ENCODE measurements at regions not wholly inside any gene's neighbourhood (a gene's known extent, or its start where the extent isn't known, plus 50 kb on each side); places are given as distances from the start of the nearest gene placed in this dataset.

DNA sequence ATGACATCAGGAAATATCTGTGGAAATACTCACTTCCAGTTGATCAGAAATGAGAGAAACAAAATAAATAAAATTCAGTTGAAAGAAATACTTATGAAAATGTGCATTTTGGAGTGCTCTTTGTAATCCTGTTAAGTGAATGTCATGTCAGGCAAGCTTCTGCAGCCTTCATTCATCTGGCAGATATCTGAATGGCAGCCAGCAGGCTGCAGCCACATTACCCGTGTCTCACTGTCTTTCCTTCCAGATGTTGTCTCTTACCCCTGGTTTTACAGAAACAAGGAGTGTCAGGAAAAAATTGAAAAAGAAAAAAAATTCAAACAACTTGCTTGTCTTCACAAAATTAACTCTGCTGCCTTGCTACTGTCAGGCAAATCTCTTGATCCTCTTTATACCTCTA is 445.0 kb upstream of the RIOK2 start:
- Histone ChIP-seq H3K27me3 (ENCODE audit: insufficient read depth, low read length) (no peaks in the 10 kb centered on the region), H4K20me1 (ENCODE audit: insufficient read depth, low read length) (no peaks in the 10 kb centered on the region), H3K4me3 (ENCODE audit: insufficient read depth, low read depth, low read length) (no peak overlapping the region), H3K9me3 (ENCODE audit: insufficient read depth, low read depth, low read length) (no peaks in the 10 kb centered on the region), H3K4me2 (ENCODE audit: low read length) (no peak overlapping the region), H3K4me1 (ENCODE audit: insufficient read depth, low read length) (peaks cover 6% of the 10 kb centered on the region), H2AFZ (ENCODE audit: low read depth, low read length) (no peak overlapping the region), H3K27ac (ENCODE audit: low read depth, low read length) (no peak overlapping the region), H3K9ac (ENCODE audit: low read length) (no peak overlapping the region), H3K36me3 (ENCODE audit: insufficient read depth, low read length) (no peaks in the 10 kb centered on the region), H3K79me2 (ENCODE audit: insufficient read depth, low read length) (no peaks in the 10 kb centered on the region)
- FAIRE-seq (no peak), DNase-seq (ENCODE audit: low read depth) (peak; percentile 1)
- Mint-ChIP-seq H3K9me3 (ENCODE audit: unreplicated experiment) (no peaks in the 10 kb centered on the region), H3K36me3 (ENCODE audit: low read depth, unreplicated experiment) (no peaks in the 10 kb centered on the region), H3K4me1 (ENCODE audit: low read depth, unreplicated experiment) (peaks cover 10% of the 10 kb centered on the region), H3K4me3 (ENCODE audit: unreplicated experiment) (no peak overlapping the region), H3K27me3 (ENCODE audit: low read depth, unreplicated experiment) (no peaks in the 10 kb centered on the region), H3K27ac (ENCODE audit: unreplicated experiment) (no peak overlapping the region)
- TF ChIP-seq, protein P1, sequence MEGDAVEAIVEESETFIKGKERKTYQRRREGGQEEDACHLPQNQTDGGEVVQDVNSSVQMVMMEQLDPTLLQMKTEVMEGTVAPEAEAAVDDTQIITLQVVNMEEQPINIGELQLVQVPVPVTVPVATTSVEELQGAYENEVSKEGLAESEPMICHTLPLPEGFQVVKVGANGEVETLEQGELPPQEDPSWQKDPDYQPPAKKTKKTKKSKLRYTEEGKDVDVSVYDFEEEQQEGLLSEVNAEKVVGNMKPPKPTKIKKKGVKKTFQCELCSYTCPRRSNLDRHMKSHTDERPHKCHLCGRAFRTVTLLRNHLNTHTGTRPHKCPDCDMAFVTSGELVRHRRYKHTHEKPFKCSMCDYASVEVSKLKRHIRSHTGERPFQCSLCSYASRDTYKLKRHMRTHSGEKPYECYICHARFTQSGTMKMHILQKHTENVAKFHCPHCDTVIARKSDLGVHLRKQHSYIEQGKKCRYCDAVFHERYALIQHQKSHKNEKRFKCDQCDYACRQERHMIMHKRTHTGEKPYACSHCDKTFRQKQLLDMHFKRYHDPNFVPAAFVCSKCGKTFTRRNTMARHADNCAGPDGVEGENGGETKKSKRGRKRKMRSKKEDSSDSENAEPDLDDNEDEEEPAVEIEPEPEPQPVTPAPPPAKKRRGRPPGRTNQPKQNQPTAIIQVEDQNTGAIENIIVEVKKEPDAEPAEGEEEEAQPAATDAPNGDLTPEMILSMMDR (IDR thresholded peaks at IDR 0.05; ENCODE audit: insufficient read depth, low read depth, low read length), result no peak
- no peak for TF ChIP-seq EZH2 (IDR thresholded peaks at IDR 0.05; ENCODE audit: insufficient read depth, low read length)

DNA sequence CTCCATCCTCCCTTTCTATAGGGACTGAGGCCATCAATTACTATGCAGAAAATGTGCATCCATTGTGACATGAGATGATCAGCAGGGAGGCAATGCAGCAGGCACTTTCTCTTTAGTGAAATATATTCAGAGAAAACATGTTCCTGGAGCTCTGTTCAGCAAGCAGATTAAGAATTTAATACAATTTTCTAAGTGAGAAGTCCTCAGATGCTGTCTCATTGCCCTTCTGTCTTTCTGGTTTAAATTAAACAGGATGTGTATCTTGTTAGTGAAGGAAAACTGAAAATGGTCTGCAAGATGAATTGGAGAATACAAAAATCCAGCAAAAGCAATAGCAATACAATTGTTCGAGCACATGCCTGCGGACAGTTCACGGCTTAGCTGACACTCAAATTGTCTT is 445.8 kb upstream of the RIOK2 start:
- Histone ChIP-seq H3K27ac (ENCODE audit: low read depth, low read length) (no peak overlapping the region), H3K4me1 (ENCODE audit: insufficient read depth, low read length) (peaks cover 6% of the 10 kb centered on the region), H3K4me2 (ENCODE audit: low read length) (peak overlapping the region; percentile 28), H4K20me1 (ENCODE audit: insufficient read depth, low read length) (no peaks in the 10 kb centered on the region), H3K79me2 (ENCODE audit: insufficient read depth, low read length) (no peaks in the 10 kb centered on the region), H3K9ac (ENCODE audit: low read length) (no peak overlapping the region), H3K4me3 (ENCODE audit: insufficient read depth, low read depth, low read length) (no peak overlapping the region), H3K27me3 (ENCODE audit: insufficient read depth, low read length) (no peaks in the 10 kb centered on the region), H3K9me3 (ENCODE audit: insufficient read depth, low read depth, low read length) (no peaks in the 10 kb centered on the region), H3K36me3 (ENCODE audit: insufficient read depth, low read length) (no peaks in the 10 kb centered on the region), H2AFZ (ENCODE audit: low read depth, low read length) (peak overlapping the region; percentile 39)
- Mint-ChIP-seq H3K36me3 (ENCODE audit: low read depth, unreplicated experiment) (no peaks in the 10 kb centered on the region), H3K9me3 (ENCODE audit: unreplicated experiment) (no peaks in the 10 kb centered on the region), H3K27me3 (ENCODE audit: low read depth, unreplicated experiment) (no peaks in the 10 kb centered on the region), H3K4me1 (ENCODE audit: low read depth, unreplicated experiment) (peaks cover 7% of the 10 kb centered on the region), H3K4me3 (ENCODE audit: unreplicated experiment) (no peak overlapping the region), H3K27ac (ENCODE audit: unreplicated experiment) (no peak overlapping the region)
- FAIRE-seq, result no peak
- DNase-seq (ENCODE audit: low read depth), result peak; percentile 2
- TF ChIP-seq EZH2 (IDR thresholded peaks at IDR 0.05; ENCODE audit: insufficient read depth, low read length), result no peak
- TF ChIP-seq, protein P1 (IDR thresholded peaks at IDR 0.05; ENCODE audit: insufficient read depth, low read depth, low read length), result no peak

DNA sequence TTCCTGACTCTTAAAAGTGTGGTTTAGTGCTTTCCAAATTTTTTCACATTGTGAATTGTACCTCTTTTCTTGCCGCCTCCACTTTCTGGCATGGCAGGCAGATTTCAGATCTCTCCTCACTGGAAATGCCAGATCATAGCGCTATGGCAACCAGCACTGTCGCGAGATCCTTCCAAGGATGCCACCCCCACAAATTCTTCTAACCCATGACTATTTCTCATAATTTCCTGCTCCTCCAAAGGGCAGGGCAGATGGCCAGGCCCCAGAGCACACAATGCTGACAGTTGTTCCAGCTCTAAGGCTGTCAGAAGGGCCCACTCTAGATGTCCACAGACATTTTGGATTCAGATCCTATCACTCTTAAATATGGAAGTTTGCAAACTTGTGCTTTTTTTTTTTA is 446.2 kb upstream of the RIOK2 start:
- Mint-ChIP-seq H3K27me3 (ENCODE audit: low read depth, unreplicated experiment) (no peaks in the 10 kb centered on the region), H3K36me3 (ENCODE audit: low read depth, unreplicated experiment) (no peaks in the 10 kb centered on the region), H3K9me3 (ENCODE audit: unreplicated experiment) (no peaks in the 10 kb centered on the region), H3K4me3 (ENCODE audit: unreplicated experiment) (peak overlapping the region; percentile 27), H3K4me1 (ENCODE audit: low read depth, unreplicated experiment) (peaks cover 7% of the 10 kb centered on the region), H3K27ac (ENCODE audit: unreplicated experiment) (peak overlapping the region; percentile 84)
- H3K9ac ChIP-seq (ENCODE audit: low read length), result no peak overlapping the region
- no peak for FAIRE-seq
- H3K9me3 ChIP-seq (ENCODE audit: insufficient read depth, low read depth, low read length), result no peaks in the 10 kb centered on the region
- peak; percentile 79 for DNase-seq (ENCODE audit: low read depth)
- H3K4me1 ChIP-seq (ENCODE audit: insufficient read depth, low read length), result peaks cover 6% of the 10 kb centered on the region
- no peak overlapping the region for H3K27ac ChIP-seq (ENCODE audit: low read depth, low read length)
- peak overlapping the region; percentile 39 for H2AFZ ChIP-seq (ENCODE audit: low read depth, low read length)
- H3K79me2 ChIP-seq (ENCODE audit: insufficient read depth, low read length), result no peaks in the 10 kb centered on the region
- peak overlapping the region; percentile 28 for H3K4me2 ChIP-seq (ENCODE audit: low read length)
- H3K27me3 ChIP-seq (ENCODE audit: insufficient read depth, low read length), result no peaks in the 10 kb centered on the region
- no peak overlapping the region for H3K4me3 ChIP-seq (ENCODE audit: insufficient read depth, low read depth, low read length)
- no peaks in the 10 kb centered on the region for H3K36me3 ChIP-seq (ENCODE audit: insufficient read depth, low read length)
- TF ChIP-seq, protein P1 (IDR thresholded peaks at IDR 0.05; ENCODE audit: insufficient read depth, low read depth, low read length), result no peak
- no peak for TF ChIP-seq EZH2 (IDR thresholded peaks at IDR 0.05; ENCODE audit: insufficient read depth, low read length)
- H4K20me1 ChIP-seq (ENCODE audit: insufficient read depth, low read length), result no peaks in the 10 kb centered on the region
